Transverse colon (tissue), 4 donors: ENCODE measurements at regions not wholly inside any gene's neighbourhood (a gene's known extent, or its start where the extent isn't known, plus 50 kb on each side); places are given as distances from the start of the nearest gene placed in this dataset.

Source experiments
- CTCF ChIP-seq, 5 experiments: fragments of 200-600 bp in 3 of 5; fragments of 450-650 bp in 2 of 5; sonication (generic) in 3 of 5; IDR thresholded peaks; 1 replicate in 2 of 5; 2 replicates in 3 of 5; pipeline ENCODE4 v1.5.1; 2016 to 2017; ENCODE audit warnings: antibody characterized with exemption in 5 of 5, inconsistent platforms in 3 of 5, mild to moderate bottlenecking in 2 of 5, moderate library complexity in 1 of 5
- EP300 ChIP-seq: sonication (generic); formaldehyde crosslinking; IDR thresholded peaks from one replicate; pipeline ENCODE4 v1.6.1; 2017; ENCODE audit warnings: antibody characterized with exemption, low read depth
- POLR2A ChIP-seq: fragments of 450-650 bp; IDR thresholded peaks from one replicate; pipeline ENCODE4 v1.6.1; 2016; ENCODE audit warnings: antibody characterized with exemption, mild to moderate bottlenecking, moderate library complexity
- POLR2AphosphoS5 ChIP-seq, 3 donors: sonication (generic); formaldehyde crosslinking; IDR thresholded peaks; one replicate each; pipeline ENCODE4 v1.6.1; 2016; ENCODE audit warnings: antibody characterized with exemption in 3 of 3

DNA sequence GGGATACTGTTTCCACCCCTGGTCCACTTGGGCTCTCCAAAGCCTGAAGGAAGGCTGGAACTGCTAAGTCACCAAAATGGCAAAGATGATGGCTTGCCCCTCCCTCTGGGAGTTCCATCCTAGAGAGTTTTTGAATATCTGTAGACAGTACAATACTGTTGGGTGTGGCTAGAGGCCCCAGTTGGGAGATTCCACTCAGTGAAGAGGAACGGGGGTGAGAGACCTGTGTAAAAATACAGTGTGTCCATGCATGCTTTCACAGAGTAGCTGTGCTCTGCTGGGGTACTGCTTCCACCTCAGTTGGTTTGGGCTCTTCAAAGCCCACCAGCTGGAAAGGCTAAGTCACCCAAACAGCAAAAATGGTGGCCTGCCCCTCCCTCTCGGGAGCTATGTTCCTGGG is 109.8 kb upstream of the APOOL start:
- TF ChIP-seq POLR2A, result no peak
- no peak for TF ChIP-seq CTCF (IDR thresholded peaks at IDR 0.05)
- no peak for TF ChIP-seq POLR2AphosphoS5 (IDR thresholded peaks at IDR 0.05)
- no peak for TF ChIP-seq EP300
